Activated effector memory CD4-positive, alpha-beta T cell treated with Interleukin-2 at 50 U/mL for 16 hours (primary cell): ENCODE measurements at regions not wholly inside any gene's neighbourhood (a gene's known extent, or its start where the extent isn't known, plus 50 kb on each side); places are given as distances from the start of the nearest gene placed in this dataset.
A peak's percentile ranks its signal among the peaks of the same experiment; 100 is the strongest.
"Not testable (repeated sequence)": the region's sequence is repeated elsewhere in the genome, so short reads cannot be mapped to it uniquely, and the experiment has no call there.

Source experiments
- DNase-seq: peaks from one replicate; pipeline ENCODE4 v3.0.0-alpha.2; 2020

GRCh38 chr21:6486821-6487220 lies 4034.6 kb upstream of the TPTE start:
- not testable (repeated sequence) for DNase-seq

GRCh38 chr21:6492691-6493090 lies 4028.7 kb upstream of the TPTE start:
- not testable (repeated sequence) for DNase-seq

- DNase-seq: not testable (repeated sequence)
Measured at GRCh38 chr21:6493957-6494356, 4027.4 kb upstream of the TPTE start.

- not testable (repeated sequence) for DNase-seq
Measured at GRCh38 chr21:6496356-6496755, 4025.0 kb upstream of the TPTE start.

- DNase-seq: peak; percentile 2
Measured at GRCh38 chr21:6498716-6499115, 4022.7 kb upstream of the TPTE start.

GRCh38 chr21:6499128-6499826 lies 4022.1 kb upstream of the TPTE start:
- peak; percentile 58 for DNase-seq

GRCh38 chr21:6499866-6500265 lies 4021.5 kb upstream of the TPTE start:
- not testable (repeated sequence) for DNase-seq

- DNase-seq: not testable (repeated sequence)
Measured at GRCh38 chr21:6500681-6501080, 4020.7 kb upstream of the TPTE start.

GRCh38 chr21:6506167-6506894 lies 4015.1 kb upstream of the TPTE start:
- not testable (repeated sequence) for DNase-seq

GRCh38 chr21:6507632-6508031 lies 4013.8 kb upstream of the TPTE start:
- DNase-seq: not testable (repeated sequence)

- DNase-seq: not testable (repeated sequence)
Measured at GRCh38 chr21:6521777-6522176, 3999.6 kb upstream of the TPTE start.

GRCh38 chr21:6526213-6526612 lies 3995.2 kb upstream of the TPTE start:
- DNase-seq: not testable (repeated sequence)

- not testable (repeated sequence) for DNase-seq
Measured at GRCh38 chr21:6530655-6531054, 3990.7 kb upstream of the TPTE start.

- DNase-seq: not testable (repeated sequence)
Measured at GRCh38 chr21:6533261-6533660, 3988.1 kb upstream of the TPTE start.

GRCh38 chr21:6538320-6538719 lies 3983.1 kb upstream of the TPTE start:
- DNase-seq: not testable (repeated sequence)

- DNase-seq: not testable (repeated sequence)
Measured at GRCh38 chr21:6539688-6540087, 3981.7 kb upstream of the TPTE start.

- DNase-seq: not testable (repeated sequence)
Measured at GRCh38 chr21:6541036-6541435, 3980.3 kb upstream of the TPTE start.

GRCh38 chr21:6545288-6545687 lies 3976.1 kb upstream of the TPTE start:
- not testable (repeated sequence) for DNase-seq

- DNase-seq: not testable (repeated sequence)
Measured at GRCh38 chr21:6551045-6551444, 3970.3 kb upstream of the TPTE start.

- DNase-seq: not testable (repeated sequence)
Measured at GRCh38 chr21:6553505-6554376, 3967.6 kb upstream of the TPTE start.

- not testable (repeated sequence) for DNase-seq
Measured at GRCh38 chr21:6554377-6554864, 3967.0 kb upstream of the TPTE start.

GRCh38 chr21:6556516-6556915 lies 3964.9 kb upstream of the TPTE start:
- DNase-seq: not testable (repeated sequence)

GRCh38 chr21:6557415-6557814 lies 3964.0 kb upstream of the TPTE start:
- not testable (repeated sequence) for DNase-seq
